SH-SY5Y (cell line): ENCODE measurements at regions not wholly inside any gene's neighbourhood (a gene's known extent, or its start where the extent isn't known, plus 50 kb on each side); places are given as distances from the start of the nearest gene placed in this dataset.

Experiments used
- GATA2 ChIP-seq: IDR thresholded peaks from 2 replicates; pipeline ENCODE4 v1.6.1; 2011; ENCODE audit warnings: mild to moderate bottlenecking, low read depth, low read length
- GATA3 ChIP-seq: IDR thresholded peaks from 2 replicates; pipeline ENCODE4 v1.6.1; 2011; ENCODE audit warnings: low read depth, mild to moderate bottlenecking, low read length, moderate library complexity

GRCh38 chr1:208538078-208538477, 293.9 kb upstream of the PLXNA2 start:
- TF ChIP-seq GATA3 (no peak), GATA2 (no peak)

DNA sequence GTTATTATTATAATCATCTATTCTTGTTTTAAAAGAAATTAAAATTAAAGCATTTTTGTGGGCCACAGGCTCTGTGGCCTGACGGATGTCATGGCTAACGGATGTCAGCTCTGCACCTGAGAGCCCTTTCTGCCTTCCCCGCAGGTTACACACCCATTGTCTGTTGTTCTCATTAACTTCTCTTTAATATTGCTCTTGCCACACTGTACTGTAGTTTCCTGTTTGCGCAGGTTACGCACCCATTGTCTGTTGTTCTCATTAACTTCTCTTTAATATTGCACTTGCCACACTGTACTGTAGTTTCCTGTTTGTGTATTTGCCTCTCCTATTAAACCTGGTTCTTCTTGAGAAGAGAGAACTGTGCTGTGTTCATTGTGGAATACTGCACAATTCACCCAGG, 294.4 kb upstream of the PLXNA2 start:
- no peak for TF ChIP-seq GATA3
- no peak for TF ChIP-seq GATA2

DNA sequence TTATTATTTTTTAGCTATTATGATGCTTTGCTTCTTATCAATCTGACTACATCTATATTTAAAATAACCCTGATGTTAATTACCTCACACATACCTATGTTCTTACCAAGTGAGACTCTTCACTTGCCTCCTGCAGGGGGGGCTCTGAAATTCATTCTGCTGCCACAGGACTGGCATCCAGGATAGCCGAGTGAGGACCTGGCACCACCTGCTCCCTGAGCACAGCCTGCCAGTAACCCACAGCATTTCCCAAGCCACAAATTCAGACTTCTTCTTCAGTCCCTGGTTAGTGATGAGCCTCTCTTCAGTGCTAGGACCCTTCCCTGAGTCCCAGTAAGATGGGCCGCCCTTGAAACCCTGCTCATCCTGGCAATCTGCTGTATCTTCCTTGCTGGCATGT, 296.5 kb upstream of the PLXNA2 start:
- TF ChIP-seq GATA3 (no peak), GATA2 (no peak)

GRCh38 chr1:208541225-208541855, 297.2 kb upstream of the PLXNA2 start:
- TF ChIP-seq GATA2 (no peak), GATA3 (no peak)

DNA sequence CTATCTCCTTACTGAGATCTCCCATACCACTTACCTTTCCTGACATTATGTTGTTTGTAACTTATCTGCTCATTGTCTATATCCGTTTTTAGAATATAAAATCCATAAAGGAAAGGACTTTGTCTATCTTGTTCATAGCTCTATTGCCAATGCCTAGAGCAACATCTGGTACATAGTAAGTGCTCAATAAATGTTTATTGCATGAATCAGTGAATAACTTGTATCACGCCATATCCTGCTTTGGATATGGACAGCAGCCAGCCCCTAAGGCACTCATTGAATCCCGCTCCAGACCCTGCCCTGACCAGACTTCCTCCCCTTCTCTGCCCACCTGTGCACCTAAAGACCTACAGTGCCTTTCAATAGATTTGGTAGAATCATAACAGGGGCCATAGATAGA, 298.1 kb upstream of the PLXNA2 start:
- TF ChIP-seq GATA3 (no peak), GATA2 (no peak)

DNA sequence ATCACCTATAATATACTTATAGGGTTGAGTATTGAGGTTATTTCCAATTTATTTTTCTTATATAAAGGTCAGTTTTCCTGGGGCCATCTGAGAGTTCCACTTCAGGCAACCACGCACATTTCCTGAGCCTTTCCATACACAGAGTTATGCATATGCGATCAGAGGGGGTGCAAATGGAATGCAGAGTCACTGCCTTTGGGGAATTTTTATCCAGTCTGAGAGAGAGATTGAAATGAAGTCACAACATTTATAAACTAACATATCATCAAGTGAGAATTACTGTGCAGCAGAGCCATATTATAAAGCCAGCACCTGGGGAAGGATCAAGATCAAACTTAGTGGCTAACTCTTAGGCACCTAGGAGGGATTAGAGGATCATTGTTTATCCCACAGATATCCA, 299.9 kb upstream of the PLXNA2 start:
- TF ChIP-seq GATA3 (no peak), GATA2 (no peak)

- TF ChIP-seq GATA2 (no peak), GATA3 (no peak)
These were observed 300.6 kb upstream of the PLXNA2 start for GRCh38 chr1:208544794-208545193.

GRCh38 chr1:208551024-208551423, 306.8 kb upstream of the PLXNA2 start:
- TF ChIP-seq GATA3 (no peak), GATA2 (no peak)

DNA sequence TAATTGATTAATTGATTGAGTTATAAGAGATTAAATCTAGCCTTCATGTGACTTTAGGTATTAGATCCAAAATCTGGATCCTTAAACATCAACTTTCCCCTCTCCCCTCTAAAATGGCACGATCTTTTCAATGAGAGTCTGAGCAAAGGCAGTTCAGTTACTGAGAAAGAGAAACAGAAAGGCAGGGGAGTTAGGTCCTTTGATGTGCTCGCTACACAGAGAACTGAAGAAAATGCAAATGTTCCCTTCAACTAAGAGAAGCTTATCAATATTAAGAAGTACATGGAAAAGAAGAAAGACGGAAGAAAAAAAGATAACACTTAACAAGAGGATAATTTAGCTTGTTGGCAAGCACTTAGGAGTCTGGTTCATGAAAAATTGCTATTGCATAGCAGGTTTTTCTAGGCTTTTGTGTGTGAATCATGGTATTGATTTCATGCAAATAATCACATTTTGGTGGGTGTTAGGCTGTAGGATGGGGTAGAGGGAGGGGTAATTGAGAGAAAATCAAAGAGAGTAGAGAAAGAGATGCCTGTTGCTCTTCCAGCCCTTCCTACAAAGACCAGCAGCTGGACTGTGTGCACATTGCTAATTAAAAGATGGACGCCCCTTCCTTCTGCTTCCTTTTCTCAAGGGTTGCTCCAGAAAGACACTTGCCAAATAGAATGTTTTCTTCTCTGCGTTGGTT, 307.6 kb upstream of the PLXNA2 start:
- TF ChIP-seq GATA3 (no peak), GATA2 (no peak)

DNA sequence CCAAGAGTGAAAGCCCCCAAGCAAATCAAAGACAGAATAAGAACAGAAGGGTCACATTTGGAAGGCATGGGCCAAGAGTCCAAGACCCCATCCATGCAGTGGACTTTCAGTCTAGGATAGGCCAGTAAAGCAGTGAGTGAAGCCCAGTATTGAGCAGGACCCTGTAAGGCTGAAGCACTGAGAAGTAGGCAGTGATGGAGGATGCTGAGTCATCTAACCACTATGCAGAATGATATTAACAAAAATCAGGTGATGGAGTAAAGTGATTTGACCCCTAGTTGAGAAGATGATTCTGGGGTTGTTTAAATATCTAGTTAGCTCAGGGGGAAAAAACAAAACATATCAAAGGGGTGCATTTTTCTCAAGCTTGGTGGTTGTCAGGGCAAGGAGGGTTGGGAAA, 308.7 kb upstream of the PLXNA2 start:
- TF ChIP-seq GATA3 (no peak), GATA2 (no peak)

- no peak for TF ChIP-seq GATA2
- TF ChIP-seq GATA3 = no peak
These were observed 312.3 kb upstream of the PLXNA2 start for GRCh38 chr1:208556461-208556860.

- TF ChIP-seq GATA2 (peak; percentile 92), GATA3 (peak; percentile 74)
These were observed 313.0 kb upstream of the PLXNA2 start for GRCh38 chr1:208557046-208557722.

DNA sequence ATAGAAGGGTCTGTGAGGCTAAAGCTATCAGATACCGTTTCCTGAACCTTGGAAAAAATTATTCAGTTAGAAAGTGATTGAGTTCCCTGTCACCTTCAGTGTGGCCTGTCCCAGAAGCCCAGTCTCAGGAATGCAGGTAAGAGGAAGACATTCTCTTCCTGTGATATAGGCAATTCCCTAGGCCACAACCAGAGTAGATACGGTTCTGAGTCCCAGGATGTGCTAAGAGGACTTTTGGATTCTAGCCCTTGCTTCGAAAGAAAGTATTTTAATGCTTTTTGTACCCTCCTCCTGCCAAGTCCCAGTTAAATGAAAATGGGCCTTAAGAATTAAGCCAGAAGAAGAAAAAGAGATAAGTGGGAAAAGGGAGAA, 313.5 kb upstream of the PLXNA2 start:
- no peak for TF ChIP-seq GATA3
- TF ChIP-seq GATA2 = no peak

GRCh38 chr1:208559597-208560329, 315.6 kb upstream of the PLXNA2 start:
- TF ChIP-seq GATA3 (no peak), GATA2 (no peak)
